Naive thymus-derived CD8-positive, alpha-beta T cell (primary cell): ENCODE measurements at regions not wholly inside any gene's neighbourhood (a gene's known extent, or its start where the extent isn't known, plus 50 kb on each side); places are given as distances from the start of the nearest gene placed in this dataset.
"Not testable (repeated sequence)": the region's sequence is repeated elsewhere in the genome, so short reads cannot be mapped to it uniquely, and the experiment has no call there.

ENCODE experiments used
- ATAC-seq, 2 donors: fragments of 150-1000 bp; cut with Tn5 transposase in 1 of 2; sonication (Bioruptor Pico), chemical (Tn5 transposase) in 1 of 2; 1 replicate in 1 of 2; 2 replicates in 1 of 2; pipeline ENCODE4 v1.10.0; 2021; ENCODE audit warnings: mild to moderate bottlenecking in 2 of 2, moderate library complexity in 2 of 2
- POLR2A ChIA-PET: fragments of 350-600 bp; sonication (Branson Sonifier 250); formaldehyde crosslinking; loops from one replicate; lab custom pipeline; 2021; ENCODE audit warnings: antibody characterized with exemption; lab: Charles Lee
- DNase-seq, 10 donors: peaks; one replicate each; pipeline versions ENCODE4 v3.0.0 to v3.0.0-alpha.2; 2020 to 2022
- H3K27ac Mint-ChIP-seq, 10 donors: one replicate each; pipeline ENCODE4 v1.8.0; 2020 to 2022; ENCODE audit warnings: mild to moderate bottlenecking in 10 of 10, mixed read lengths in 10 of 10, moderate library complexity in 4 of 10, inconsistent platforms in 1 of 10
- H3K27me3 Mint-ChIP-seq, 5 donors: one replicate each; pipeline ENCODE4 v1.8.0; 2021 to 2022; ENCODE audit warnings: mixed read lengths in 5 of 5
- H3K36me3 Mint-ChIP-seq, 3 donors: one replicate each; pipeline ENCODE4 v1.8.0; 2020 to 2022; ENCODE audit warnings: mixed read lengths in 3 of 3, mild to moderate bottlenecking in 2 of 3, inconsistent platforms in 1 of 3
- H3K4me1 Mint-ChIP-seq, 4 donors: one replicate each; pipeline ENCODE4 v1.8.0; 2021 to 2022; ENCODE audit warnings: mixed read lengths in 4 of 4
- H3K4me3 Mint-ChIP-seq, 10 donors: one replicate each; pipeline ENCODE4 v1.8.0; 2020 to 2022; ENCODE audit warnings: mild to moderate bottlenecking in 10 of 10, mixed read lengths in 10 of 10, moderate library complexity in 6 of 10, inconsistent platforms in 1 of 10
- H3K9me3 Mint-ChIP-seq, 9 donors: one replicate each; pipeline ENCODE4 v1.8.0; 2020 to 2022; ENCODE audit warnings: mixed read lengths in 9 of 9, mild to moderate bottlenecking in 3 of 9, inconsistent platforms in 1 of 9, moderate library complexity in 1 of 9

GRCh38 chrX:94937491-94937890 is 1263.5 kb downstream of the FAM133A start:
- no peaks in the 10 kb centered on the region for H3K27me3 Mint-ChIP-seq
- H3K4me3 Mint-ChIP-seq, result no peak overlapping the region
- peaks cover 0 to 10% (median 0%) of the 10 kb centered on the region in 3 donors for H3K36me3 Mint-ChIP-seq
- no peak overlapping the region for H3K27ac Mint-ChIP-seq
- H3K4me1 Mint-ChIP-seq, result no peaks in the 10 kb centered on the region
- POLR2A ChIA-PET, result no interaction called here
- peaks cover 0 to 13% (median 0%) of the 10 kb centered on the region in 9 donors for H3K9me3 Mint-ChIP-seq
- DNase-seq (no peak), ATAC-seq (no peak)

- Mint-ChIP-seq H3K27ac (no peak overlapping the region), H3K27me3 (no peaks in the 10 kb centered on the region)
Observed at GRCh38 chrX:94942603-94943002, 1268.6 kb downstream of the FAM133A start.

GRCh38 chrX:94946137-94946536 is 1272.1 kb downstream of the FAM133A start:
- H3K4me1 Mint-ChIP-seq, H3K27ac Mint-ChIP-seq, H3K27me3 Mint-ChIP-seq, ATAC-seq, H3K4me3 Mint-ChIP-seq, H3K36me3 Mint-ChIP-seq, H3K9me3 Mint-ChIP-seq, POLR2A ChIA-PET, DNase-seq: not testable (repeated sequence)

More at GRCh38 chrX:94942603-94943002, 1268.6 kb downstream of the FAM133A start:
- H3K36me3 Mint-ChIP-seq, result peaks cover 0 to 5% (median 0%) of the 10 kb centered on the region in 3 donors
- no peaks in the 10 kb centered on the region for H3K4me1 Mint-ChIP-seq
- H3K4me3 Mint-ChIP-seq, result no peak overlapping the region
- ATAC-seq (no peak), DNase-seq (no peak)
- POLR2A ChIA-PET, result no interaction called here
- H3K9me3 Mint-ChIP-seq, result peaks cover 0 to 9% (median 2%) of the 10 kb centered on the region in 9 donors

GRCh38 chrX:94961730-94962129 is 1287.7 kb downstream of the FAM133A start:
- H3K9me3 Mint-ChIP-seq, result peaks cover 0 to 8% (median 0%) of the 10 kb centered on the region in 9 donors
- no peak for ATAC-seq
- H3K27me3 Mint-ChIP-seq, result no peaks in the 10 kb centered on the region
- no peaks in the 10 kb centered on the region for H3K36me3 Mint-ChIP-seq
- H3K4me1 Mint-ChIP-seq, result no peaks in the 10 kb centered on the region
- no peak for DNase-seq
- POLR2A ChIA-PET, result no interaction called here
- no peak overlapping the region for H3K27ac Mint-ChIP-seq
- no peak overlapping the region for H3K4me3 Mint-ChIP-seq

- ATAC-seq (no peak), DNase-seq (no peak)
- no peaks in the 10 kb centered on the region for H3K36me3 Mint-ChIP-seq
- H3K9me3 Mint-ChIP-seq, result peaks cover 0 to 3% (median 0%) of the 10 kb centered on the region in 9 donors
- H3K4me3 Mint-ChIP-seq, result no peak overlapping the region
- no peaks in the 10 kb centered on the region for H3K4me1 Mint-ChIP-seq
- no peaks in the 10 kb centered on the region for H3K27me3 Mint-ChIP-seq
- POLR2A ChIA-PET, result no interaction called here
- H3K27ac Mint-ChIP-seq, result no peak overlapping the region
Observed at GRCh38 chrX:94977562-94977961, 1303.6 kb downstream of the FAM133A start.

- POLR2A ChIA-PET, result no interaction called here
- DNase-seq (no peak), ATAC-seq (no peak)
- Mint-ChIP-seq H3K4me1 (no peaks in the 10 kb centered on the region), H3K27ac (no peak overlapping the region), H3K9me3 (peaks cover 0 to 3% (median 0%) of the 10 kb centered on the region in 9 donors), H3K4me3 (no peak overlapping the region), H3K27me3 (no peaks in the 10 kb centered on the region), H3K36me3 (no peaks in the 10 kb centered on the region)
Observed at GRCh38 chrX:94977986-94978385, 1304.0 kb downstream of the FAM133A start.
